ENCODE measurements at regions not wholly inside any gene's neighbourhood (a gene's known extent, or its start where the extent isn't known, plus 50 kb on each side); places are given as distances from the start of the nearest gene placed in this dataset.
"Not testable (repeated sequence)": the region's sequence is repeated elsewhere in the genome, so short reads cannot be mapped to it uniquely, and the experiment has no call there.

DNA sequence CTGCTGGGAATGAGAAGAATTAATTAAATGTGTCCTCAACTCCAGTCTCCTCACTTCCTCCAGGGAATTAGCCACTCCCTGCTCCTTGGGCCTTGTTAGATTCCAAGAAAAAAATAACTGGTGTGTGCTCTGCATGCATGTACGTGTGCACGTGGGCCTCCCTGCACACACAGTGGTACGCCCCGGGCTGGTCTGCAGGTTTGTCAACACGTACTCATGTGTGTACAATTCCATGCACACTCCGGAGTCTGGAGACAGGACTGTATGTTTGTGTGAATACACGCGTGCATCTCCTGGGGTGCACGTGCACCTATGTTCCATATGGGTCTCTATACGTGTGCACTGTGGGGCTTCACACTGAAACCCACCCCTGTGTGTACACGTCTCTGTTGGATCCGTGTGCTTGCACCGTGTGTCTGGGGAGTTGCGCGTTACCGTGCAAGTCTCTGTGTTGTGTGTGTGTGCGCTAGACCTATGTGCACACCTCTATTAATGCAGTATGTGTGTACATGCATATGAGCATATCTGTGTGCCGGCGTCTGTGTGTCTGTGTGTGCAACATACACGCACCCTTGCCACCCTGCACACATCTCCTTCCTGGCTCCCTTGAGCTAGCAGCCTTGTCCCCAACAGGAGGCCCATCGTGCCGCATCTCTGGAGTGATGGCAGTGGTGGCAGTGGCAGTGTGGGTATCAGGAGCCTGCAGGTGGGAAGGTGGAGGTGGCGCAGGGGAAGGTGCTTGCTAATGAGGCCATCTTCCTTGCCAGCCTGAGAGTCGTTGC, 210.1 kb downstream of the TBC1D2B start:
- peaks cover 12% of the 10 kb centered on the region for H3K4me1 ChIP-seq (ENCODE audit: control insufficient read depth, insufficient read depth, low read length)
- no peak overlapping the region for H3K27ac ChIP-seq (ENCODE audit: low read length)
- DNase-seq = no peak
- WGBS (ENCODE audit: insufficient coverage) = 77% methylated on average over 13 of the region's 24 CpGs
- H3K9me3 ChIP-seq (replicated peaks; ENCODE audit: control insufficient read depth, low read depth, low read length) = no peaks in the 10 kb centered on the region
- no peak overlapping the region for H3K4me3 ChIP-seq (ENCODE audit: low read length)
- H3K27me3 ChIP-seq (ENCODE audit: control insufficient read depth, insufficient read depth, low read length) = no peaks in the 10 kb centered on the region
- H3K36me3 ChIP-seq (ENCODE audit: control insufficient read depth, insufficient read depth, low read length) = no peaks in the 10 kb centered on the region

- Histone ChIP-seq H3K9me3 (replicated peaks; ENCODE audit: control insufficient read depth, low read depth, low read length) (no peaks in the 10 kb centered on the region), H3K4me1 (ENCODE audit: control insufficient read depth, insufficient read depth, low read length) (peaks cover 11% of the 10 kb centered on the region), H3K4me3 (ENCODE audit: low read length) (no peak overlapping the region), H3K36me3 (ENCODE audit: control insufficient read depth, insufficient read depth, low read length) (no peaks in the 10 kb centered on the region), H3K27ac (ENCODE audit: low read length) (no peak overlapping the region), H3K27me3 (ENCODE audit: control insufficient read depth, insufficient read depth, low read length) (no peaks in the 10 kb centered on the region)
- 58% methylated on average over 4 of the region's 8 CpGs for WGBS (ENCODE audit: insufficient coverage)
- DNase-seq = no peak
Measured at GRCh38 chr15:77866596-77867125, 210.8 kb downstream of the TBC1D2B start.

DNA sequence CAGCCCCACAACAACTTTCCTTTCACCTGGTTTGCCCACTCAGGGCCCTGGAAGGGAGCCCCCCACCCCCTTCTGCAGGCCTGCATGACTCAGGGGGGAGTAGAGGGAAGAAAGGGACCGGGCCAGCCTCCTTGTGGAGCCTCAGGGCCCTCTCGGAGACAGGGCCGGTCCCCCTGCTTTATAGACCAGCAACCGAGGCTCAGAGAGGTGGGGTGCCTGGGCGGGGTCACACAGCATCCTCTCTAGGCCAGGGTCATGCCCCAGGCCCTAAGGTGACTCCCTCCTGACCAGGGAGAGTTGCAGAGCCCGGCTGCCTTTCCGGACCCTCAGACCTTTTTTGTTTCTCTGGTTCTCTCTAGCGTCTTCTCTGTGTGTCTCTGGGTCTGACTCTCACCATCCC, 211.3 kb downstream of the TBC1D2B start:
- Histone ChIP-seq H3K4me3 (ENCODE audit: low read length) (no peak overlapping the region), H3K9me3 (replicated peaks; ENCODE audit: control insufficient read depth, low read depth, low read length) (no peaks in the 10 kb centered on the region), H3K4me1 (ENCODE audit: control insufficient read depth, insufficient read depth, low read length) (peaks cover 7% of the 10 kb centered on the region), H3K27ac (ENCODE audit: low read length) (no peak overlapping the region), H3K36me3 (ENCODE audit: control insufficient read depth, insufficient read depth, low read length) (no peaks in the 10 kb centered on the region), H3K27me3 (ENCODE audit: control insufficient read depth, insufficient read depth, low read length) (no peaks in the 10 kb centered on the region)
- DNase-seq = no peak
- 72% methylated on average over 6 of the region's 8 CpGs for WGBS (ENCODE audit: insufficient coverage)

GRCh38 chr15:77865701-77866100, 211.8 kb downstream of the TBC1D2B start:
- Histone ChIP-seq H3K9me3 (replicated peaks; ENCODE audit: control insufficient read depth, low read depth, low read length) (no peaks in the 10 kb centered on the region), H3K27ac (ENCODE audit: low read length) (no peak overlapping the region), H3K27me3 (ENCODE audit: control insufficient read depth, insufficient read depth, low read length) (no peaks in the 10 kb centered on the region), H3K36me3 (ENCODE audit: control insufficient read depth, insufficient read depth, low read length) (no peaks in the 10 kb centered on the region), H3K4me3 (ENCODE audit: low read length) (no peak overlapping the region), H3K4me1 (ENCODE audit: control insufficient read depth, insufficient read depth, low read length) (peaks cover 6% of the 10 kb centered on the region)
- WGBS (ENCODE audit: insufficient coverage) = 100% methylated on average over 1 of the region's 7 CpGs
- DNase-seq = no peak

GRCh38 chr15:77865106-77865610, 212.4 kb downstream of the TBC1D2B start:
- no peaks in the 10 kb centered on the region for H3K9me3 ChIP-seq (replicated peaks; ENCODE audit: control insufficient read depth, low read depth, low read length)
- H3K27ac ChIP-seq (ENCODE audit: low read length) = no peak overlapping the region
- DNase-seq = no peak
- H3K36me3 ChIP-seq (ENCODE audit: control insufficient read depth, insufficient read depth, low read length) = no peaks in the 10 kb centered on the region
- H3K4me3 ChIP-seq (ENCODE audit: low read length) = no peak overlapping the region
- H3K4me1 ChIP-seq (ENCODE audit: control insufficient read depth, insufficient read depth, low read length) = peaks cover 3% of the 10 kb centered on the region
- WGBS (ENCODE audit: insufficient coverage) = 33% methylated on average over 1 of the region's 7 CpGs
- no peaks in the 10 kb centered on the region for H3K27me3 ChIP-seq (ENCODE audit: control insufficient read depth, insufficient read depth, low read length)

GRCh38 chr15:77864211-77865105, 213.1 kb downstream of the TBC1D2B start:
- Histone ChIP-seq H3K4me3 (ENCODE audit: low read length) (no peak overlapping the region), H3K27me3 (ENCODE audit: control insufficient read depth, insufficient read depth, low read length) (no peaks in the 10 kb centered on the region), H3K9me3 (replicated peaks; ENCODE audit: control insufficient read depth, low read depth, low read length) (no peaks in the 10 kb centered on the region), H3K27ac (ENCODE audit: low read length) (no peak overlapping the region), H3K36me3 (ENCODE audit: control insufficient read depth, insufficient read depth, low read length) (no peaks in the 10 kb centered on the region), H3K4me1 (ENCODE audit: control insufficient read depth, insufficient read depth, low read length) (peaks cover 3% of the 10 kb centered on the region)
- 51% methylated on average over 18 of the region's 21 CpGs for WGBS (ENCODE audit: insufficient coverage)
- no peak for DNase-seq

- Histone ChIP-seq H3K36me3 (ENCODE audit: control insufficient read depth, insufficient read depth, low read length) (no peaks in the 10 kb centered on the region), H3K4me3 (ENCODE audit: low read length) (no peak overlapping the region), H3K4me1 (ENCODE audit: control insufficient read depth, insufficient read depth, low read length) (peaks cover 3% of the 10 kb centered on the region), H3K27me3 (ENCODE audit: control insufficient read depth, insufficient read depth, low read length) (no peaks in the 10 kb centered on the region), H3K9me3 (replicated peaks; ENCODE audit: control insufficient read depth, low read depth, low read length) (no peaks in the 10 kb centered on the region), H3K27ac (ENCODE audit: low read length) (no peak overlapping the region)
- 65% methylated on average over 12 of the region's 12 CpGs for WGBS (ENCODE audit: insufficient coverage)
- no peak for DNase-seq
Measured at GRCh38 chr15:77863491-77864105, 213.9 kb downstream of the TBC1D2B start.

GRCh38 chr15:77862651-77863104, 214.8 kb downstream of the TBC1D2B start:
- no peak overlapping the region for H3K27ac ChIP-seq (ENCODE audit: low read length)

GRCh38 chr15:77861997-77862635, 215.4 kb downstream of the TBC1D2B start:
- 71% methylated on average over 8 of the region's 10 CpGs for WGBS (ENCODE audit: insufficient coverage)
- not testable (repeated sequence) for H3K36me3 ChIP-seq (ENCODE audit: control insufficient read depth, insufficient read depth, low read length); H3K4me1 ChIP-seq (ENCODE audit: control insufficient read depth, insufficient read depth, low read length); DNase-seq; H3K27ac ChIP-seq (ENCODE audit: low read length); H3K27me3 ChIP-seq (ENCODE audit: control insufficient read depth, insufficient read depth, low read length); H3K4me3 ChIP-seq (ENCODE audit: low read length); H3K9me3 ChIP-seq (replicated peaks; ENCODE audit: control insufficient read depth, low read depth, low read length)

More at GRCh38 chr15:77862651-77863104, 214.8 kb downstream of the TBC1D2B start:
- H3K4me1 ChIP-seq (ENCODE audit: control insufficient read depth, insufficient read depth, low read length) = peaks cover 3% of the 10 kb centered on the region
- H3K27me3 ChIP-seq (ENCODE audit: control insufficient read depth, insufficient read depth, low read length) = no peaks in the 10 kb centered on the region
- no peaks in the 10 kb centered on the region for H3K36me3 ChIP-seq (ENCODE audit: control insufficient read depth, insufficient read depth, low read length)
- 75% methylated on average over 9 of the region's 13 CpGs for WGBS (ENCODE audit: insufficient coverage)
- no peak overlapping the region for H3K4me3 ChIP-seq (ENCODE audit: low read length)
- no peaks in the 10 kb centered on the region for H3K9me3 ChIP-seq (replicated peaks; ENCODE audit: control insufficient read depth, low read depth, low read length)
- no peak for DNase-seq
